Neuron (in vitro differentiated cells): ENCODE measurements at regions not wholly inside any gene's neighbourhood (a gene's known extent, or its start where the extent isn't known, plus 50 kb on each side); places are given as distances from the start of the nearest gene placed in this dataset.
A peak's percentile ranks its signal among the peaks of the same experiment; 100 is the strongest.

ENCODE experiments used
- H2AFZ ChIP-seq: one replicate; pipeline ENCODE4 v1.6.1; 2013; ENCODE audit warnings: low read depth, mild to moderate bottlenecking, inconsistent platforms, low read length, moderate library complexity
- H3K27me3 ChIP-seq: one replicate; pipeline ENCODE4 v1.6.1; 2013; ENCODE audit warnings: low read length; ENCODE audit not compliant: insufficient read depth
- H3K36me3 ChIP-seq: one replicate; pipeline ENCODE4 v1.6.1; 2013; ENCODE audit warnings: low read length; ENCODE audit not compliant: insufficient read depth
- H3K4me1 ChIP-seq: one replicate; pipeline ENCODE4 v1.6.1; 2013; ENCODE audit warnings: low read length; ENCODE audit not compliant: insufficient read depth
- H3K4me3 ChIP-seq: 2 replicates; pipeline ENCODE4 v1.5.1; 2013; ENCODE audit warnings: mild to moderate bottlenecking, low read length, moderate library complexity
- H3K9me3 ChIP-seq: one replicate; pipeline ENCODE4 v1.6.1; 2013; ENCODE audit warnings: low read length

GRCh38 chr16:62967163-62967562 is 930.9 kb upstream of the CDH8 start:
- no peak overlapping the region for H3K4me3 ChIP-seq
- H3K27me3 ChIP-seq = no peaks in the 10 kb centered on the region
- H3K9me3 ChIP-seq = no peaks in the 10 kb centered on the region
- H2AFZ ChIP-seq = no peak overlapping the region
- H3K36me3 ChIP-seq = no peaks in the 10 kb centered on the region
- H3K4me1 ChIP-seq = peaks cover 22% of the 10 kb centered on the region

DNA sequence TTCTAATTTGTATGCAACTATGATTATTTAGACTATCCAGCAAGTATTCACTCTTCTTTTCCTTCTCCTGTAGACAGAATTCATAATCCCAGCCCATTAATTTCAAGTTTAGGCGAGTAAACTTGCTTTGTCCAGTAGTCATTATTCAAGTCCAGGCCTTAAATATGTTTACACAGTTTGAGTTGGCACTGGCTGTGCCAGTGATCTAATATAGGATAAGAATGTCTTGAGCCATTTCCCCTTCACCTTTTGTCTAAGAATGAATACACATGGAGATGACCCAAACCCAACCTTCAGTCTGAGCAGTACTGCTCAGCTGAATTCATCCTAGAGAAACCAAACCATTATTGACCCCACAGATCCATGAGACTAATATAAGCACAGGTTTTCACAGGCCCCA is 930.4 kb upstream of the CDH8 start:
- Histone ChIP-seq H3K4me3 (no peak overlapping the region), H3K9me3 (no peaks in the 10 kb centered on the region), H3K27me3 (no peaks in the 10 kb centered on the region)

DNA sequence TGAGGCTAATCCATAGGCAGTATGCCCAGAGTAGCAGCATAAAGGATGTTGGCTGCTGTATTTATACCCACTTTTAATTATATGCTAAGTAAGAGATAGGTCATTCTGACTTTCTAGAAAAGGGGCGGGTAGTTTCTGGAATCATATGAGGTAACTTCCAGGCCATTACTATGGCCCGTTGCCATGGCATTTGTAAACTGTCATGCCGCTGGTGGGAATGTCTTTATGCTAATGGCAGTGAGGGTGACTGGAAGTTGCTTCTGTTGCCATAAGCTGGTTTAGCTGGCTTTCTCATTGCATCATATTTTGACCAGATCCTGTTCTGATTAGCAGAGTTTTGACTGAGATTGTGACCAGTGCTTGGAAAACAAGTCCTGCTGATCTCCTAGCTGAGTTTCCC is 929.6 kb upstream of the CDH8 start:
- H3K36me3 ChIP-seq = no peaks in the 10 kb centered on the region
- peaks cover 23% of the 10 kb centered on the region for H3K4me1 ChIP-seq
- no peaks in the 10 kb centered on the region for H3K27me3 ChIP-seq
- no peak overlapping the region for H3K4me3 ChIP-seq
- H2AFZ ChIP-seq = no peak overlapping the region
- H3K9me3 ChIP-seq = no peaks in the 10 kb centered on the region

More for the DNA sequence above, 930.4 kb upstream of the CDH8 start:
- no peak overlapping the region for H2AFZ ChIP-seq
- peaks cover 25% of the 10 kb centered on the region for H3K4me1 ChIP-seq
- no peaks in the 10 kb centered on the region for H3K36me3 ChIP-seq

DNA sequence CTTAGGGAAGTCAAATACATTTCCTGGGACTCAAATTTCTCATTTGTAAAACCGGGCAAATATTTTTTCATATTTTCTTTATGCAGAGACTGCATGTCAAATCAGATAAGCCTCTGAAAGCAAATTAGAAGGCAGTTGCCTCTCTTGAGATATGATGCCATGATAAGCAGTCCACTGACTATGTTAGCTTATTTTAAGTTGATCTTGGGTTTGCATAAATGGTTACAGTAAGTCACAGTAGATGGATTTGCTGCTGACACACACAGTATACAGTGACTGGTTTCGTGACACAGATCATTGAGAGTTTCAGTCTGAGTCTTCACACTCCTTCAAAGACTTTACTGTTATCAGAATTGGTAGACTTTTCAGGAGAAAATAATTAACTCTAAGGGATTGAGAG is 927.6 kb upstream of the CDH8 start:
- peaks cover 8% of the 10 kb centered on the region for H3K4me1 ChIP-seq
- no peak overlapping the region for H2AFZ ChIP-seq
- H3K9me3 ChIP-seq = no peaks in the 10 kb centered on the region
- no peak overlapping the region for H3K4me3 ChIP-seq
- H3K27me3 ChIP-seq = no peaks in the 10 kb centered on the region
- H3K36me3 ChIP-seq = no peaks in the 10 kb centered on the region

DNA sequence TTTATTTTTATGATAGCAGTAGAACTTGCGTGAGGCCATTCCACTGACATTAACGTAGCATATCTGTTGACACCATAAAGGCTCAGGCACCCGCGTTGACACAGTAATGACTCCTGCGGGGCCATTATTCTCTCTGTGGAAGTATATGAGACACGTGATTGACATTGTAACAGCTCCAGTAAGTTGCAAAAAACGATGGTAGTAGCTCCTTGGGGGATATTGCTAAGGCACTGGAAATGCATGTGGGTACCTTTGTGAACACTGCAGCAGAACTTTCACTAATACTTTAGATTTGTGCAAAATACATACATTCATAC is 918.8 kb upstream of the CDH8 start:
- peaks cover 31% of the 10 kb centered on the region for H3K4me1 ChIP-seq
- no peaks in the 10 kb centered on the region for H3K36me3 ChIP-seq
- no peaks in the 10 kb centered on the region for H3K9me3 ChIP-seq
- H2AFZ ChIP-seq = peak overlapping the region; percentile 6
- H3K4me3 ChIP-seq = peak overlapping the region; percentile 47
- H3K27me3 ChIP-seq = no peaks in the 10 kb centered on the region

DNA sequence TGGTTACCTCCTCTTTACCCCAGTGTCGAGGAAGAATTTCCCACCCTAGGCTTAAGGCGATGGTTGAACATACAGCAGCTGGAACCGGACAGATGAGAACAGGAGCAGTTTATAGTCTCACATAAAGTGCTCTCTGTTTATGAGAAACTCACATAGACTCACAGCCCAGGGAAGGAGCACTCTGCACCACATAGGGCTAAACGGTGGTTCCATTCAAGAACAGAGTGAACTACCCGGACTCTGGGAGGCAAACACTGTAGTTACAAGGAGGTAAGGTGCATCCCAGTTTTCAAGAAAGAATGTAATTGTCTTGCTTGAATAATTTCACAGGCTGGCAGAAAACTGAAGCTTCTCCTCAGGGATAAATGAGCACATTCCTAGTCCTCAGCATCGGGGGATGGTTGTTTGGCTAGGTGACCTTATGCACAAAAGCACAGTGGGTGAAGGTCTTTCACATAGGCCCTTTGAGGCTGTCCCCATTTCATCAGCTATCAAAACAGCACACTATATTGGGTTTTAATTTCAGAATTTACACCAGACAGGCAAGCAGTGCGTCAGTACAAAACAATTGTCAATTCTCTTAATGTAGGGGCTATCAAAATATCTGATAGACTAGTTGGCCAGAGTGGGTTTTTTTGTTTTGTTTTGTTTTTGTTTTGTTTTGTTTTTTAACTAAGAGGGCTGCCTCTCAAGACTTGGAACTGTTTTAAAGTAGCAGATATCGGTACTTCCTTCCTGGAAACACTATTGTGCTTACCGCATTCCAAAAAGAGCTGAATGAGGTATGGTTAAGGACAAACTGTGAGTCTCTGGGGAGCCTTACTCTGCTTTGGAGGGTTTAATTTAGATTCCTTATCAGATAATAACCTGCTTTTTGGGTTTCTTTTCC is 918.1 kb upstream of the CDH8 start:
- Histone ChIP-seq H3K27me3 (no peaks in the 10 kb centered on the region), H3K4me1 (peaks cover 31% of the 10 kb centered on the region), H2AFZ (peak overlapping the region; percentile 6), H3K4me3 (peak overlapping the region; percentile 47), H3K36me3 (no peaks in the 10 kb centered on the region), H3K9me3 (peaks cover 3% of the 10 kb centered on the region)

DNA sequence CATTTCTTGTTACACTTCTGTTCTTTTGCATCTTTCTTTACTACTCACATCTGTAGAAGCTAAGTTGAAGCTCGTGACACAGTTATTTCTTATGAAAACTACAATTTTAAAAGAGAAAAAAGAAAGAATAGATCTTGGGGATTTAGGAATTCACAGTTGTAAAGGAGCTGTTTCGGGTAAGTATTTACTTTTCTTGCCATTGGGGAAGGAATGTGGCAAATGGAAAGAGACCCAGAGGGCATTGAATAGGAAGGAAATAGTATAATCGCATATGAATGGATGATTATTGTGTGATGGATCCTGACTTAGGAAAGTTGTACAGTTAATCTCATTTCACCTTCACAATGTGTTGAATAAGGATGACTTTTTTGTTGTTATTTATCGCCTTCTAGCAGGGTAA is 914.1 kb upstream of the CDH8 start:
- H2AFZ ChIP-seq = no peak overlapping the region
- no peaks in the 10 kb centered on the region for H3K36me3 ChIP-seq
- peaks cover 29% of the 10 kb centered on the region for H3K4me1 ChIP-seq
- peaks cover 3% of the 10 kb centered on the region for H3K9me3 ChIP-seq
- no peak overlapping the region for H3K4me3 ChIP-seq
- H3K27me3 ChIP-seq = no peaks in the 10 kb centered on the region

GRCh38 chr16:62940569-62940968 is 904.3 kb upstream of the CDH8 start:
- Histone ChIP-seq H3K4me3 (no peak overlapping the region), H3K9me3 (no peaks in the 10 kb centered on the region), H3K27me3 (no peaks in the 10 kb centered on the region), H3K4me1 (peaks cover 13% of the 10 kb centered on the region), H2AFZ (peak overlapping the region; percentile 63), H3K36me3 (no peaks in the 10 kb centered on the region)

DNA sequence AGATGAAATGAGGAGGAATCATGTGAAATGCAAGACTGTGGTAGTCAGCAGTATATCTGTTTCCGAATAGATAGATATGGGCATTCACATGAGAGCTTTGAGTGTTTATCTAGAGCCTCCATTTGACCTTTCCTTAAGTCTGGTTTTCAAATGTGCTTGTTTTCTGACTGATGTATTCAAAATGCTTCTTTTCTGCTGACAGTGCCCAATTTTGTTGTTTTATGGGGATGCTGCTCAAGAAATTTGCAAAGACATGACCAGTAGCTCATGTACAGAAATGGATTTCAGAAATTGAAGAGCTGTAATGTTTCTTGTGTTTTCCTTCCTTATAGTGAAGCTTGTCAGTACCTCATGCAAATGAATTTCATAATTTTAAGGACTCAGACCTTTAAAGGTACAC is 903.4 kb upstream of the CDH8 start:
- H3K4me1 ChIP-seq = peaks cover 13% of the 10 kb centered on the region
- H3K9me3 ChIP-seq = no peaks in the 10 kb centered on the region
- no peaks in the 10 kb centered on the region for H3K27me3 ChIP-seq
- H2AFZ ChIP-seq = peak overlapping the region; percentile 63
- H3K36me3 ChIP-seq = no peaks in the 10 kb centered on the region
- H3K4me3 ChIP-seq = no peak overlapping the region

GRCh38 chr16:62933929-62934328 is 897.7 kb upstream of the CDH8 start:
- no peaks in the 10 kb centered on the region for H3K36me3 ChIP-seq
- no peaks in the 10 kb centered on the region for H3K27me3 ChIP-seq
- H3K4me3 ChIP-seq = no peak overlapping the region
- H2AFZ ChIP-seq = no peak overlapping the region
- no peaks in the 10 kb centered on the region for H3K9me3 ChIP-seq
- H3K4me1 ChIP-seq = no peaks in the 10 kb centered on the region

DNA sequence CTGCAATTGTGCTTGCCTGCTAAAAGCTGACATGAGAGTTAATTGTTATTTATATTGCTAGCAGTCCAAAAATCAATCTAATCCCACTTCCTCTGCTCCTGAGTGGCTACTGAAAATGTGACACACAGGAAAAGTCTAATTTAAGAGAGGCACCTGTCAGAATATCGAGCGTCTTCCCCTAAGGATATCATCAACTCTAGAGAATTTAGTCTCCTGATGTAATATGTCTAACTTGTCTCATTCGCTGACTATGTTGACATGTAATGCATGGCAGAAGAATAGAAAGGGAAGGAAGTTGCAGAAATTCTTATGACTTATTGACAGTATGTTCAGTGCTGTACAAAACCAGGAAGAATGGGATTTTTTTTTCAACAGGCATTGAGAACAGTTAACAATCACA is 893.4 kb upstream of the CDH8 start:
- H3K4me1 ChIP-seq = peaks cover 10% of the 10 kb centered on the region
- no peaks in the 10 kb centered on the region for H3K36me3 ChIP-seq
- H2AFZ ChIP-seq = no peak overlapping the region
- no peak overlapping the region for H3K4me3 ChIP-seq
- no peaks in the 10 kb centered on the region for H3K9me3 ChIP-seq
- no peaks in the 10 kb centered on the region for H3K27me3 ChIP-seq

DNA sequence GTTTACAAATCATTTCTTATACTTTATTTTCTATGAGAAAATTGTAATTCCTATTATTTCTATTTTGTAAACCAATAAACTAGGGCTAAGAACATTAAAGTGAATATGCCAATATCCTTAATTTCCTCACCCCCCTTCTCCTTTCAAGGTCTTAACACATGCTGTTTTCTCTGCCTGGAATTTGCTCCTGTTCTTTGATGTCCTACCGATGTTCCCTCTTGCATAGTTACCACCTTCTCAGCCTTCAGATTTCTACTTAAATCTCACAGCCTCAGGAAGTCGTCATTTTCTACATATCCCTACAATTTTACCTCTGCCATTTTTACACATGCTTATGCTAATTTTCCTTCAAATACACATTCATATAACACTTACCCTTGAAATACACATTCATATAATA is 890.9 kb upstream of the CDH8 start:
- no peak overlapping the region for H3K4me3 ChIP-seq
- H3K9me3 ChIP-seq = no peaks in the 10 kb centered on the region
- H3K4me1 ChIP-seq = peaks cover 10% of the 10 kb centered on the region
- H3K36me3 ChIP-seq = no peaks in the 10 kb centered on the region
- H2AFZ ChIP-seq = no peak overlapping the region
- H3K27me3 ChIP-seq = no peaks in the 10 kb centered on the region

GRCh38 chr16:62926121-62926801 is 890.0 kb upstream of the CDH8 start:
- H3K27me3 ChIP-seq = no peaks in the 10 kb centered on the region
- no peak overlapping the region for H2AFZ ChIP-seq
- H3K4me1 ChIP-seq = peaks cover 15% of the 10 kb centered on the region
- H3K36me3 ChIP-seq = peaks cover 2% of the 10 kb centered on the region
- no peak overlapping the region for H3K4me3 ChIP-seq
- H3K9me3 ChIP-seq = no peaks in the 10 kb centered on the region
